ENCODE measurements at regions not wholly inside any gene's neighbourhood (a gene's known extent, or its start where the extent isn't known, plus 50 kb on each side); places are given as distances from the start of the nearest gene placed in this dataset.

GRCh38 chr18:62665188-62665587, 50.2 kb upstream of the PHLPP1 start:
- TF ChIP-seq CTCF (conservative IDR thresholded peaks at IDR 0.05; ENCODE audit: low read length): no peak
- TF ChIP-seq EZH2phosphoT487 (IDR thresholded peaks at IDR 0.05; ENCODE audit: borderline replicate concordance): no peak
- H3K9me3 ChIP-seq (ENCODE audit: insufficient read depth, low read depth, low read length): no peaks in the 10 kb centered on the region

More at GRCh38 chr18:62665188-62665587, 50.2 kb upstream of the PHLPP1 start:
- H4K20me1 ChIP-seq (ENCODE audit: insufficient read depth, low read length, poor library complexity, severe bottlenecking): no peaks in the 10 kb centered on the region
- H3F3A ChIP-seq (ENCODE audit: low read depth): no peaks in the 10 kb centered on the region
- no peak overlapping the region for H3K9ac ChIP-seq (ENCODE audit: low read depth, low read length, poor library complexity, severe bottlenecking)
- H2AFZ ChIP-seq (ENCODE audit: low read length): no peak overlapping the region
- no peaks in the 10 kb centered on the region for H3K9me2 ChIP-seq (replicated peaks; ENCODE audit: low read depth, low read length)
- H3K36me3 ChIP-seq (ENCODE audit: insufficient read depth, low read length): no peaks in the 10 kb centered on the region
- no peaks in the 10 kb centered on the region for H3K4me1 ChIP-seq (ENCODE audit: insufficient read depth, low read length, poor library complexity, severe bottlenecking)
- H3K4me2 ChIP-seq (ENCODE audit: low read depth, low read length, poor library complexity, severe bottlenecking): no peak overlapping the region
- H3K27me3 ChIP-seq (ENCODE audit: insufficient read depth, low read length, poor library complexity, severe bottlenecking): no peaks in the 10 kb centered on the region
- no peak overlapping the region for H3K4me3 ChIP-seq (ENCODE audit: low read length, poor library complexity, severe bottlenecking)
- H3K79me2 ChIP-seq (ENCODE audit: insufficient read depth, low read length): no peaks in the 10 kb centered on the region

Data from Loucy (cell line).